K562 (cell line): ENCODE measurements at regions not wholly inside any gene's neighbourhood (a gene's known extent, or its start where the extent isn't known, plus 50 kb on each side); places are given as distances from the start of the nearest gene placed in this dataset.

Source experiments
- ATAC-seq: fragments of 200-7000 bp; cut with Tn5 transposase; 3 replicates; pipeline ENCODE4 v1.9.1; 2020; ENCODE audit warnings: moderate library complexity
- BruUV-seq: library from RNA; stranded (reverse); fragments of 400-500 nt; replicated peaks from 2 replicates; lab custom pipeline; 2021; lab: Mats Ljungman, UMichigan
- CTCF ChIA-PET: fragments of 300-600 bp; formaldehyde crosslinking; extraction: SDS; loops from one replicate; lab custom pipeline; 2021; ENCODE audit warnings: low intra/inter-chr PET ratio; lab: Yijun Ruan, JAX
- POLR2A ChIA-PET: fragments of 300-600, 350-650 bp; sonication (Branson Sonifier 250); formaldehyde crosslinking; extraction: SDS; loops from one replicate; lab custom pipeline; 2021; ENCODE audit warnings: antibody characterized with exemption, inconsistent platforms; lab: Yijun Ruan, JAX
- DNase-seq, 4 experiments: peaks; one replicate each; pipeline versions ENCODE4 v3.0.0 to v3.0.0-alpha.2; 2011 to 2018; ENCODE audit warnings: low spot score in 3 of 4, mixed read lengths in 3 of 4; ENCODE audit errors: extremely low read depth in 1 of 4
- FAIRE-seq: peaks from 2 replicates; lab custom pipeline; 2011; peaks lifted over from hg19 to GRCh38; lab: Jason Lieb, UNC
- H2AFZ ChIP-seq: 2 replicates; pipeline ENCODE4 v1.6.0; 2011; ENCODE audit warnings: low read depth, low read length, control low read depth, inconsistent platforms
- H3K27ac ChIP-seq: fragments of 200-600 bp; 3 replicates; pipeline ENCODE4 v1.8.0; 2011; ENCODE audit warnings: low read depth, mild to moderate bottlenecking, control low read depth, inconsistent platforms, low read length, moderate library complexity, mixed read lengths; ENCODE audit errors: extremely low read depth
- H3K27me3 ChIP-seq, 2 experiments: fragments of 300-600 bp in 1 of 2; 2 replicates in 1 of 2; 3 replicates in 1 of 2; pipeline versions ENCODE4 v1.6.0 to v1.8.0; 2011; ENCODE audit warnings: inconsistent platforms in 2 of 2, low read length in 2 of 2, mild to moderate bottlenecking in 1 of 2, mixed read lengths in 1 of 2, moderate library complexity in 1 of 2; ENCODE audit not compliant: control insufficient read depth in 2 of 2, insufficient read depth in 2 of 2
- H3K36me3 ChIP-seq: fragments of 300-600 bp; 3 replicates; pipeline ENCODE4 v1.8.0; 2011; ENCODE audit warnings: mild to moderate bottlenecking, low read length, inconsistent platforms; ENCODE audit not compliant: control insufficient read depth, insufficient read depth
- H3K4me1 ChIP-seq, 2 experiments: fragments of 200-600 bp in 1 of 2; replicated peaks in 1 of 2; 2 replicates in 1 of 2; 3 replicates in 1 of 2; pipeline versions ENCODE4 v1.5.1 to v1.8.0; 2011; ENCODE audit warnings: inconsistent platforms in 2 of 2, low read length in 2 of 2, mild to moderate bottlenecking in 1 of 2, mixed read lengths in 1 of 2, moderate library complexity in 1 of 2; ENCODE audit not compliant: control insufficient read depth in 2 of 2, insufficient read depth in 2 of 2
- H3K4me2 ChIP-seq: 2 replicates; pipeline ENCODE4 v1.6.1; 2011; ENCODE audit warnings: low read length, control low read depth, inconsistent platforms, mixed read lengths; ENCODE audit not compliant: insufficient read depth
- H3K4me3 ChIP-seq: fragments of 200-600 bp; sonication (generic), shearing (Covaris generic); 2 replicates; pipeline ENCODE4 v1.5.1; 2016; ENCODE audit warnings: control low read depth, inconsistent platforms
- H3K79me2 ChIP-seq: fragments of 200-600 bp; 3 replicates; pipeline ENCODE4 v1.8.0; 2011; ENCODE audit warnings: low read length, inconsistent platforms; ENCODE audit not compliant: control insufficient read depth, insufficient read depth
- H3K9ac ChIP-seq, 2 experiments: 2 replicates each; pipeline versions ENCODE4 v1.6.0 to v1.6.1; 2011; ENCODE audit warnings: low read depth in 2 of 2, low read length in 2 of 2, control low read depth in 1 of 2, inconsistent platforms in 1 of 2, mild to moderate bottlenecking in 1 of 2, mixed read lengths in 1 of 2; ENCODE audit not compliant: insufficient read depth in 1 of 2
- H3K9me1 ChIP-seq: one replicate; pipeline ENCODE4 v1.6.0; 2011; ENCODE audit warnings: inconsistent platforms, mild to moderate bottlenecking, low read length, moderate library complexity; ENCODE audit not compliant: control insufficient read depth, insufficient read depth
- H3K9me3 ChIP-seq: replicated peaks from 2 replicates; pipeline ENCODE4 v1.5.1; 2011; ENCODE audit warnings: low read depth, low read length, inconsistent platforms; ENCODE audit not compliant: control insufficient read depth, insufficient read depth
- H4K20me1 ChIP-seq: replicated peaks from 2 replicates; pipeline ENCODE4 v1.6.1; 2011; ENCODE audit warnings: low read length, inconsistent platforms, mixed read lengths; ENCODE audit not compliant: control insufficient read depth, insufficient read depth
- ASH1L ChIP-seq: fragments of 450-650 bp; IDR thresholded peaks from 2 replicates; pipeline ENCODE4 v1.6.1; 2018; ENCODE audit warnings: borderline replicate concordance, mild to moderate bottlenecking, low read depth; ENCODE audit not compliant: partially characterized antibody
- CCNT2 ChIP-seq: IDR thresholded peaks from 2 replicates; pipeline ENCODE4 v1.6.1; 2011; ENCODE audit warnings: borderline replicate concordance, low read depth, mild to moderate bottlenecking, moderate library complexity, mixed read lengths, low read length; ENCODE audit not compliant: insufficient read length; ENCODE audit errors: extremely low read depth
- DDX20 ChIP-seq: fragments of 450-650 bp; IDR thresholded peaks from 2 replicates; pipeline ENCODE4 v1.6.1; 2016; ENCODE audit warnings: missing genetic modification characterization, low read depth, mild to moderate bottlenecking, missing compliant biosample characterization, moderate library complexity
- DLX4 ChIP-seq: fragments of 250-450 bp; sonication (Bioruptor Pico); IDR thresholded peaks from 2 replicates; pipeline ENCODE4 v1.6.1; 2021; ENCODE audit warnings: mild to moderate bottlenecking
- HSF4 ChIP-seq: fragments of 250-450 bp; sonication (Bioruptor Pico); IDR thresholded peaks from 2 replicates; pipeline ENCODE4 v2.1.2; 2022; ENCODE audit warnings: mild to moderate bottlenecking, moderate library complexity, borderline replicate concordance
- KDM5B ChIP-seq: fragments of 200-600 bp; sonication (generic); IDR thresholded peaks from 2 replicates; pipeline ENCODE4 v1.6.1; 2012; ENCODE audit warnings: low read depth, mild to moderate bottlenecking, moderate library complexity, low read length, control low read depth, inconsistent platforms; ENCODE audit not compliant: insufficient replicate concordance
- MBD2 ChIP-seq: sonication (generic); IDR thresholded peaks from 2 replicates; pipeline ENCODE4 v1.6.1; 2016; ENCODE audit warnings: low read depth, borderline replicate concordance
- NR3C1 ChIP-seq: sonication (generic); formaldehyde crosslinking; IDR thresholded peaks from 2 replicates; pipeline ENCODE4 v1.8.1; 2022; ENCODE audit warnings: missing genetic modification reagents
- PATZ1 ChIP-seq: fragments of 250-450 bp; sonication (Bioruptor Pico); IDR thresholded peaks from 2 replicates; pipeline ENCODE4 v1.5.0; 2020; ENCODE audit warnings: mild to moderate bottlenecking, borderline replicate concordance
- REST ChIP-seq, 2 experiments: fragments of 450-650 bp; formaldehyde crosslinking in 1 of 2; IDR thresholded peaks; 2 replicates each; pipeline versions ENCODE4 v1.4.0 to v1.6.1; 2014 to 2020; ENCODE audit warnings: mild to moderate bottlenecking in 2 of 2, borderline replicate concordance in 1 of 2, low read depth in 1 of 2
- ZNF143 ChIP-seq: sonication (generic); formaldehyde crosslinking; IDR thresholded peaks from 2 replicates; pipeline ENCODE4 v1.9.0; 2022; ENCODE audit warnings: mild to moderate bottlenecking, missing genetic modification reagents
- ZNF57 ChIP-seq: fragments of 450-650 bp; formaldehyde crosslinking; IDR thresholded peaks from 2 replicates; pipeline ENCODE4 v1.4.0; 2020; ENCODE audit warnings: mild to moderate bottlenecking, moderate library complexity
- ZNF830 ChIP-seq: fragments of 250-450 bp; sonication (Bioruptor Pico); IDR thresholded peaks from 2 replicates; pipeline ENCODE4 v1.5.0; 2021; ENCODE audit warnings: mild to moderate bottlenecking
- WGBS: fragments of 100-300 bp; shearing (Covaris generic); methylation state at CpG from one replicate; pipeline ENCODE4 v1.1.6; 2016; ENCODE audit warnings: low coverage, mixed read lengths; ENCODE audit not compliant: insufficient coverage; ENCODE audit errors: missing lambda C conversion rate; 5-methylcytosine and 5-hydroxymethylcytosine counted together
- in situ Hi-C: fragments of 300-500 bp; cut with MboI; formaldehyde crosslinking; loops from 4 replicates; pipeline ENCODE4 v1.15.0; 2018; ENCODE audit warnings: inconsistent platforms, mixed read lengths
- intact Hi-C: fragments of 100-400 bp; cut with micrococcal nuclease; formaldehyde crosslinking; loops from 2 replicates; pipeline ENCODE4 v1.14.2; 2022

- no peaks in the 10 kb centered on the region for H3K9me1 ChIP-seq
- no peak for ATAC-seq
- no peak overlapping the region for H3K9ac ChIP-seq
- no peaks in the 10 kb centered on the region for H3K79me2 ChIP-seq
- no peak for DNase-seq
- intact Hi-C loops (no loop called here), in situ Hi-C loops (no loop called here)
- H3K27ac ChIP-seq = no peak overlapping the region
- WGBS = 0% methylated on average over 1 of the region's 1 CpG
- ChIA-PET CTCF (no interaction called here), POLR2A (no interaction called here)
- no peaks in the 10 kb centered on the region for H4K20me1 ChIP-seq
- FAIRE-seq = no peak
- no peak overlapping the region for H3K4me3 ChIP-seq
- H3K4me2 ChIP-seq = no peak overlapping the region
- no peaks in the 10 kb centered on the region for H3K9me3 ChIP-seq
- no TSS peak for BruUV-seq
- no peaks in the 10 kb centered on the region for H3K36me3 ChIP-seq
- H3K4me1 ChIP-seq = no peaks in the 10 kb centered on the region
- H2AFZ ChIP-seq = no peak overlapping the region
- no peaks in the 10 kb centered on the region for H3K27me3 ChIP-seq
- TF ChIP-seq MBD2 (no peak), ZNF830 (no peak), HSF4 (CRISPR knock-in tag) (no peak), PATZ1 (CRISPR knock-in tag) (no peak), ZNF57 (no peak), ASH1L (no peak), REST (IDR thresholded peaks at IDR 0.05; ENCODE audit: borderline replicate concordance) (no peak), REST (CRISPR knock-in tag; IDR thresholded peaks at IDR 0.05; ENCODE audit: low read depth) (no peak), DDX20 (tag) (no peak), KDM5B (no peak), CCNT2 (no peak), ZNF143 (CRISPR knock-in tag) (no peak), NR3C1 (no peak), DLX4 (CRISPR knock-in tag) (no peak)
Measured at GRCh38 chr1:188817814-188818213, 1659.8 kb downstream of the BRINP3 start.
